IMR-90 (cell line): ENCODE measurements at regions not wholly inside any gene's neighbourhood (a gene's known extent, or its start where the extent isn't known, plus 50 kb on each side); places are given as distances from the start of the nearest gene placed in this dataset.

Source experiments
- ATAC-seq: fragments of 200-7000 bp; cut with Tn5 transposase; 2 replicates; pipeline ENCODE4 v1.9.1; 2020; ENCODE audit warnings: low read depth, mild to moderate bottlenecking, moderate library complexity
- BruUV-seq: library from RNA; stranded (reverse); fragments of 400-500 nt; replicated peaks from 2 replicates; lab custom pipeline; 2021; lab: Mats Ljungman, UMichigan
- CTCF ChIA-PET: fragments of 300-600 bp; formaldehyde crosslinking; extraction: SDS; loops from one replicate; lab custom pipeline; 2021; ENCODE audit warnings: antibody characterized with exemption; lab: Yijun Ruan, JAX
- POLR2A ChIA-PET: fragments of 300-600 bp; sonication (Branson Sonifier 250); formaldehyde crosslinking; loops from one replicate; lab custom pipeline; 2022; ENCODE audit warnings: antibody characterized with exemption; ENCODE audit not compliant: unreplicated experiment; lab: Charles Lee
- DNase-seq: peaks from one replicate; pipeline ENCODE4 v3.0.0; 2013
- H2AFZ ChIP-seq: replicated peaks from 2 replicates; pipeline ENCODE3; 2013; ENCODE audit warnings: low read length, mild to moderate bottlenecking; ENCODE audit not compliant: poor library complexity
- H2AK5ac ChIP-seq: 2 replicates; pipeline ENCODE4 v1.6.1; 2013; ENCODE audit warnings: low read depth, low read length, inconsistent platforms
- H2AK9ac ChIP-seq: replicated peaks from 2 replicates; pipeline ENCODE3; 2013; ENCODE audit warnings: mild to moderate bottlenecking, low read depth, low read length, moderate library complexity; ENCODE audit not compliant: poor library complexity
- H2BK120ac ChIP-seq: 2 replicates; pipeline ENCODE4 v1.6.1; 2013; ENCODE audit warnings: low read depth, low read length, inconsistent platforms
- H2BK15ac ChIP-seq: 3 replicates; pipeline ENCODE4 v1.6.1; 2013; ENCODE audit warnings: low read depth, low read length, inconsistent platforms
- H2BK20ac ChIP-seq: 2 replicates; pipeline ENCODE4 v1.6.1; 2013; ENCODE audit warnings: low read depth, mild to moderate bottlenecking, inconsistent platforms, low read length, moderate library complexity
- H2BK5ac ChIP-seq: 2 replicates; pipeline ENCODE4 v1.6.1; 2013; ENCODE audit warnings: mild to moderate bottlenecking, low read depth, low read length, inconsistent platforms; ENCODE audit not compliant: poor library complexity, severe bottlenecking
- H3K14ac ChIP-seq: replicated peaks from 2 replicates; pipeline ENCODE4 v1.6.1; 2013; ENCODE audit warnings: low read depth, low read length, inconsistent platforms
- H3K18ac ChIP-seq: 2 replicates; pipeline ENCODE4 v1.6.1; 2013; ENCODE audit warnings: low read depth, low read length, control low read depth
- H3K23ac ChIP-seq: 2 replicates; pipeline ENCODE4 v1.6.1; 2013; ENCODE audit warnings: low read depth, low read length, inconsistent platforms
- H3K27ac ChIP-seq: 2 replicates; pipeline ENCODE4 v1.5.1; 2013; ENCODE audit warnings: mild to moderate bottlenecking, control low read depth, low read length; ENCODE audit not compliant: insufficient read depth
- H3K27me3 ChIP-seq: 2 replicates; pipeline ENCODE4 v1.6.1; 2013; ENCODE audit warnings: low read length; ENCODE audit not compliant: control insufficient read depth, insufficient read depth
- H3K36me3 ChIP-seq: 2 replicates; pipeline ENCODE4 v1.6.1; 2013; ENCODE audit warnings: low read length, mixed read lengths; ENCODE audit not compliant: control insufficient read depth, insufficient read depth
- H3K4ac ChIP-seq: 2 replicates; pipeline ENCODE4 v1.6.1; 2013; ENCODE audit warnings: low read depth, low read length, inconsistent platforms
- H3K4me1 ChIP-seq: 2 replicates; pipeline ENCODE4 v1.6.1; 2013; ENCODE audit warnings: low read length, mixed read lengths; ENCODE audit not compliant: control insufficient read depth, insufficient read depth
- H3K4me2 ChIP-seq: 2 replicates; pipeline ENCODE4 v1.6.1; 2013; ENCODE audit warnings: low read depth, mild to moderate bottlenecking, control low read depth, low read length, moderate library complexity
- H3K4me3 ChIP-seq: 2 replicates; pipeline ENCODE4 v1.5.1; 2013; ENCODE audit warnings: low read depth, mild to moderate bottlenecking, control low read depth, low read length, moderate library complexity; ENCODE audit not compliant: insufficient read depth
- H3K56ac ChIP-seq: 2 replicates; pipeline ENCODE4 v1.6.1; 2013; ENCODE audit warnings: low read length, inconsistent platforms; ENCODE audit not compliant: insufficient read depth; ENCODE audit errors: extremely low read depth
- H3K79me1 ChIP-seq, 2 experiments: 2 replicates each; pipeline ENCODE4 v1.6.1; 2013; ENCODE audit warnings: low read length in 2 of 2, inconsistent platforms in 1 of 2, low read depth in 1 of 2
- H3K9ac ChIP-seq: 2 replicates; pipeline ENCODE4 v1.6.1; 2013; ENCODE audit warnings: low read depth, low read length, control low read depth
- H3K9me1 ChIP-seq: 2 replicates; pipeline ENCODE4 v1.6.1; 2013; ENCODE audit warnings: low read length, inconsistent platforms; ENCODE audit not compliant: insufficient read depth
- H3K9me3 ChIP-seq: 2 replicates; pipeline ENCODE4 v1.6.1; 2013; ENCODE audit warnings: low read length; ENCODE audit not compliant: control insufficient read depth, insufficient read depth
- H4K20me1 ChIP-seq: 2 replicates; pipeline ENCODE4 v1.6.1; 2013; ENCODE audit warnings: low read length, inconsistent platforms; ENCODE audit not compliant: insufficient read depth
- H4K5ac ChIP-seq: 2 replicates; pipeline ENCODE4 v1.6.1; 2013; ENCODE audit warnings: mild to moderate bottlenecking, low read depth, low read length, control low read depth
- H4K8ac ChIP-seq, 2 experiments: 2 replicates each; pipeline ENCODE4 v1.6.1; 2013; ENCODE audit warnings: low read depth in 2 of 2, low read length in 2 of 2, control low read depth in 1 of 2, inconsistent platforms in 1 of 2
- H4K91ac ChIP-seq: 2 replicates; pipeline ENCODE4 v1.6.1; 2013; ENCODE audit warnings: low read depth, low read length, inconsistent platforms; ENCODE audit not compliant: insufficient read depth
- FOS ChIP-seq: fragments of 150-350 bp; IDR thresholded peaks from 2 replicates; pipeline ENCODE4 v1.6.1; 2016; ENCODE audit warnings: low read depth, low read length
- MXI1 ChIP-seq: IDR thresholded peaks from 2 replicates; pipeline ENCODE4 v1.6.1; 2012; ENCODE audit warnings: low read depth, mild to moderate bottlenecking, low read length, moderate library complexity, borderline replicate concordance
- NFE2L2 ChIP-seq: fragments of 150-350 bp; IDR thresholded peaks from 2 replicates; pipeline ENCODE4 v1.6.1; 2016; ENCODE audit warnings: low read depth, mild to moderate bottlenecking, low read length
- RFX5 ChIP-seq: IDR thresholded peaks from 2 replicates; pipeline ENCODE4 v1.8.0; 2012; ENCODE audit warnings: low read depth, mild to moderate bottlenecking, low read length, moderate library complexity
- WGBS, 2 experiments: methylation state at CpG; one replicate each; pipeline versions ENCODE4 v1.1.5 to v1.1.7; 2013; ENCODE audit warnings: missing lambda C conversion rate in 2 of 2; ENCODE audit not compliant: insufficient read length in 1 of 2; ENCODE audit errors: extremely low coverage in 2 of 2; 5-methylcytosine and 5-hydroxymethylcytosine counted together
- dilution Hi-C: fragments of 300-500 bp; cut with HindIII; formaldehyde crosslinking; loops from one replicate; pipeline ENCODE4 v1.14.3; 2018; ENCODE audit warnings: low sequenced_read_pairs; ENCODE audit not compliant: unreplicated experiment
- in situ Hi-C: fragments of 300-500 bp; cut with MboI; formaldehyde crosslinking; loops from 3 replicates; pipeline ENCODE4 v1.14.3; 2019; ENCODE audit warnings: low sequenced_read_pairs, inconsistent platforms, mixed read lengths
- intact Hi-C: fragments of 100-400 bp; cut with micrococcal nuclease; formaldehyde crosslinking; loops from 2 replicates; pipeline ENCODE4 v1.10.0; 2022

GRCh38 chr7:83777406-83778072 is 128.6 kb upstream of the SEMA3E start:
- no peak overlapping the region for H3K9ac ChIP-seq
- POLR2A ChIA-PET: no interaction called here
- H4K20me1 ChIP-seq: no peaks in the 10 kb centered on the region
- no peak overlapping the region for H4K8ac ChIP-seq
- H3K4me1 ChIP-seq: no peaks in the 10 kb centered on the region
- H2BK5ac ChIP-seq: no peak overlapping the region
- H3K14ac ChIP-seq: no peak overlapping the region
- no peak for ATAC-seq
- no peak overlapping the region for H2BK120ac ChIP-seq
- H3K27me3 ChIP-seq: no peaks in the 10 kb centered on the region
- H3K79me1 ChIP-seq: no peaks in the 10 kb centered on the region
- no peak overlapping the region for H4K5ac ChIP-seq
- no peak overlapping the region for H2AK9ac ChIP-seq
- DNase-seq: no peak
- H2AK5ac ChIP-seq: no peak overlapping the region
- no peak overlapping the region for H3K56ac ChIP-seq
- no peaks in the 10 kb centered on the region for H3K36me3 ChIP-seq
- dilution Hi-C loops: no loop called here
- no peak overlapping the region for H3K4me2 ChIP-seq
- H3K4ac ChIP-seq: no peak overlapping the region
- TF ChIP-seq FOS (no peak), NFE2L2 (no peak), MXI1 (no peak), RFX5 (no peak)
- H3K4me3 ChIP-seq: no peak overlapping the region
- CTCF ChIA-PET: no interaction called here
- no peaks in the 10 kb centered on the region for H3K9me3 ChIP-seq
- H2BK15ac ChIP-seq: no peak overlapping the region
- H2AFZ ChIP-seq: no peak overlapping the region
- H2BK20ac ChIP-seq: no peak overlapping the region
- H3K27ac ChIP-seq: no peak overlapping the region
- no peak overlapping the region for H3K18ac ChIP-seq
- intact Hi-C loops: no loop called here
- BruUV-seq: no TSS peak
- in situ Hi-C loops: no loop called here
- no peak overlapping the region for H4K91ac ChIP-seq
- no peak overlapping the region for H3K23ac ChIP-seq
- H3K9me1 ChIP-seq: no peaks in the 10 kb centered on the region
- WGBS, 2 experiments: no CpG with 5 or more reads among the region's 5 CpGs
